ENCODE measurements at regions not wholly inside any gene's neighbourhood (a gene's known extent, or its start where the extent isn't known, plus 50 kb on each side); places are given as distances from the start of the nearest gene placed in this dataset.

- Histone ChIP-seq H3K27ac (ENCODE audit: low read length) (no peak overlapping the region), H3K4me1 (ENCODE audit: control insufficient read depth, insufficient read depth, low read length) (no peaks in the 10 kb centered on the region), H3K9me3 (ENCODE audit: control insufficient read depth, insufficient read depth, low read depth, low read length) (no peaks in the 10 kb centered on the region), H3K36me3 (ENCODE audit: control insufficient read depth, insufficient read depth, low read length) (no peaks in the 10 kb centered on the region), H3K27me3 (ENCODE audit: control insufficient read depth, insufficient read depth, low read length) (no peaks in the 10 kb centered on the region), H3K4me3 (ENCODE audit: low read depth in 2 of 2, low read length in 2 of 2) (no peak overlapping the region)
- no TSS peak for BruUV-seq (replicated peaks)
- DNase-seq (ENCODE audit: low read depth, low spot score): no peak
- intact Hi-C loops (cut with micrococcal nuclease; ENCODE audit: unreplicated experiment): no loop called here
- no peak for TF ChIP-seq POLR2AphosphoS5 (IDR thresholded peaks at IDR 0.05; ENCODE audit: low read depth, low read length)
- TF ChIP-seq SIN3A (IDR thresholded peaks at IDR 0.05; ENCODE audit: borderline replicate concordance, insufficient read depth, low read depth, low read length): no peak
- no peak for TF ChIP-seq REST (IDR thresholded peaks at IDR 0.05; ENCODE audit: insufficient read depth in 1 of 2, low read depth in 2 of 2, low read length in 1 of 2)
- TF ChIP-seq TCF7L2 (IDR thresholded peaks at IDR 0.05; ENCODE audit: low read depth, low read length): no peak
- no peak for TF ChIP-seq CTCF (IDR thresholded peaks at IDR 0.05)
- POLR2A ChIA-PET: no interaction called here
- in situ Hi-C loops (cut with HindIII; ENCODE audit: low pct_unique_long_range_greater_than_20kb, low sequenced_read_pairs): no loop called here
- ATAC-seq: no peak
- CTCF ChIA-PET: no interaction called here
Measured at GRCh38 chr4:33088713-33089112, 2368.5 kb downstream of the PCDH7 start.

GRCh38 chr4:33090910-33091309 is 2370.7 kb downstream of the PCDH7 start:
- no peaks in the 10 kb centered on the region for H3K9me3 ChIP-seq (ENCODE audit: control insufficient read depth, insufficient read depth, low read depth, low read length)
- H3K4me1 ChIP-seq (ENCODE audit: control insufficient read depth, insufficient read depth, low read length): no peaks in the 10 kb centered on the region
- no peak for DNase-seq (ENCODE audit: low read depth, low spot score)
- intact Hi-C loops (cut with micrococcal nuclease; ENCODE audit: unreplicated experiment): no loop called here
- H3K4me3 ChIP-seq (ENCODE audit: low read depth in 2 of 2, low read length in 2 of 2): no peak overlapping the region
- no peak for ATAC-seq
- CTCF ChIA-PET: no interaction called here
- no peaks in the 10 kb centered on the region for H3K27me3 ChIP-seq (ENCODE audit: control insufficient read depth, insufficient read depth, low read length)
- no TSS peak for BruUV-seq (replicated peaks)
- TF ChIP-seq POLR2AphosphoS5 (IDR thresholded peaks at IDR 0.05; ENCODE audit: low read depth, low read length): no peak
- TF ChIP-seq REST (IDR thresholded peaks at IDR 0.05; ENCODE audit: insufficient read depth in 1 of 2, low read depth in 2 of 2, low read length in 1 of 2): no peak
- TF ChIP-seq CTCF (IDR thresholded peaks at IDR 0.05): no peak
- no peak for TF ChIP-seq SIN3A (IDR thresholded peaks at IDR 0.05; ENCODE audit: borderline replicate concordance, insufficient read depth, low read depth, low read length)
- no peak for TF ChIP-seq TCF7L2 (IDR thresholded peaks at IDR 0.05; ENCODE audit: low read depth, low read length)
- H3K27ac ChIP-seq (ENCODE audit: low read length): no peak overlapping the region
- no peaks in the 10 kb centered on the region for H3K36me3 ChIP-seq (ENCODE audit: control insufficient read depth, insufficient read depth, low read length)
- in situ Hi-C loops (cut with HindIII; ENCODE audit: low pct_unique_long_range_greater_than_20kb, low sequenced_read_pairs): no loop called here
- POLR2A ChIA-PET: no interaction called here

All from Panc1 (cell line).